Bronchial epithelial cell (primary cell): ENCODE measurements at regions not wholly inside any gene's neighbourhood (a gene's known extent, or its start where the extent isn't known, plus 50 kb on each side); places are given as distances from the start of the nearest gene placed in this dataset.

Source experiments
- DNase-seq: peaks from one replicate; pipeline ENCODE4 v3.0.0-alpha.2; 2010; ENCODE audit warnings: low read depth
- FAIRE-seq: peaks from 2 replicates; lab custom pipeline; 2011; peaks lifted over from hg19 to GRCh38; lab: Jason Lieb, UNC
- H3K27me3 ChIP-seq: 2 replicates; pipeline ENCODE4 v1.5.1; 2011; ENCODE audit warnings: low read length; ENCODE audit not compliant: control insufficient read depth, insufficient read depth
- H3K36me3 ChIP-seq: 2 replicates; pipeline ENCODE4 v1.5.1; 2011; ENCODE audit warnings: low read length; ENCODE audit not compliant: control insufficient read depth, insufficient read depth
- H3K4me3 ChIP-seq: 2 replicates; pipeline ENCODE4 v1.5.1; 2011; ENCODE audit warnings: mild to moderate bottlenecking, low read depth, low read length, control low read depth
- CTCF ChIP-seq: IDR thresholded peaks from 2 replicates; pipeline ENCODE4 v1.5.1; 2011; ENCODE audit warnings: mild to moderate bottlenecking, moderate library complexity, low read length, control low read depth, inconsistent platforms; ENCODE audit not compliant: insufficient read depth, severe bottlenecking

- DNase-seq = no peak
- no peak for FAIRE-seq
- Histone ChIP-seq H3K36me3 (no peaks in the 10 kb centered on the region), H3K27me3 (peaks cover 2% of the 10 kb centered on the region), H3K4me3 (no peak overlapping the region)
- no peak for TF ChIP-seq CTCF
Measured at GRCh38 chr18:43663159-43663558, 385.9 kb upstream of the SYT4 start.

- TF ChIP-seq CTCF = no peak
- FAIRE-seq (no peak), DNase-seq (no peak)
Measured at GRCh38 chr18:43664487-43665008, 387.3 kb upstream of the SYT4 start.

GRCh38 chr18:43665105-43665788 lies 388.0 kb upstream of the SYT4 start:
- peaks cover 2% of the 10 kb centered on the region for H3K27me3 ChIP-seq
- no peaks in the 10 kb centered on the region for H3K36me3 ChIP-seq
- FAIRE-seq (no peak), DNase-seq (peak; percentile 87)
- H3K4me3 ChIP-seq = no peak overlapping the region
- no peak for TF ChIP-seq CTCF

More at GRCh38 chr18:43664487-43665008, 387.3 kb upstream of the SYT4 start:
- Histone ChIP-seq H3K36me3 (no peaks in the 10 kb centered on the region), H3K4me3 (no peak overlapping the region), H3K27me3 (peaks cover 2% of the 10 kb centered on the region)

GRCh38 chr18:43668866-43669265 lies 391.6 kb upstream of the SYT4 start:
- TF ChIP-seq CTCF = no peak
- DNase-seq (no peak), FAIRE-seq (no peak)
- H3K27me3 ChIP-seq = peaks cover 2% of the 10 kb centered on the region
- H3K36me3 ChIP-seq = no peaks in the 10 kb centered on the region
- no peak overlapping the region for H3K4me3 ChIP-seq

- FAIRE-seq (no peak), DNase-seq (peak; percentile 35)
- TF ChIP-seq CTCF = no peak
Measured at GRCh38 chr18:43671431-43671830, 394.1 kb upstream of the SYT4 start.

More at GRCh38 chr18:43671431-43671830, 394.1 kb upstream of the SYT4 start:
- no peak overlapping the region for H3K4me3 ChIP-seq
- no peaks in the 10 kb centered on the region for H3K36me3 ChIP-seq
- peaks cover 2% of the 10 kb centered on the region for H3K27me3 ChIP-seq
